CD14-positive monocyte (primary cell): ENCODE measurements at regions not wholly inside any gene's neighbourhood (a gene's known extent, or its start where the extent isn't known, plus 50 kb on each side); places are given as distances from the start of the nearest gene placed in this dataset.

Source experiments
- DNase-seq, 3 donors: peaks; one replicate each; pipeline ENCODE4 v3.0.0-alpha.2; 2011 to 2022
- H2AFZ ChIP-seq: 2 replicates; pipeline ENCODE4 v1.6.0; 2012; ENCODE audit warnings: mild to moderate bottlenecking, low read depth, low read length, inconsistent platforms; ENCODE audit not compliant: insufficient read depth, poor library complexity, severe bottlenecking
- H3K27ac ChIP-seq, 2 donors: 1 replicate in 1 of 2; 2 replicates in 1 of 2; pipeline ENCODE4 v1.5.1; 2012 to 2013; ENCODE audit warnings: low read length in 2 of 2, control low read depth in 1 of 2, inconsistent platforms in 1 of 2, low read depth in 1 of 2, mild to moderate bottlenecking in 1 of 2
- H3K27me3 ChIP-seq, 2 donors: one replicate each; pipeline versions ENCODE4 v1.6.0 to v1.6.1; 2011 to 2013; ENCODE audit warnings: low read length in 2 of 2; ENCODE audit not compliant: control insufficient read depth in 2 of 2, insufficient read depth in 2 of 2
- H3K36me3 ChIP-seq, 2 donors: replicated peaks in 1 of 2; 1 replicate in 1 of 2; 2 replicates in 1 of 2; pipeline versions ENCODE4 v1.5.1 to v1.6.1; 2012 to 2013; ENCODE audit warnings: low read length in 2 of 2, control low read depth in 1 of 2, inconsistent platforms in 1 of 2, mild to moderate bottlenecking in 1 of 2; ENCODE audit not compliant: insufficient read depth in 2 of 2, control insufficient read depth in 1 of 2
- H3K4me1 ChIP-seq, 2 donors: 1 replicate in 1 of 2; 2 replicates in 1 of 2; pipeline versions ENCODE4 v1.5.1 to v1.6.1; 2012 to 2013; ENCODE audit warnings: low read length in 2 of 2, control low read depth in 1 of 2, inconsistent platforms in 1 of 2, mild to moderate bottlenecking in 1 of 2, moderate library complexity in 1 of 2; ENCODE audit not compliant: insufficient read depth in 2 of 2, control insufficient read depth in 1 of 2
- H3K4me2 ChIP-seq: replicated peaks from 2 replicates; pipeline ENCODE3; 2012; ENCODE audit warnings: low read length, moderate library complexity, mild to moderate bottlenecking; ENCODE audit not compliant: poor library complexity, severe bottlenecking; ENCODE audit errors: extremely low read depth
- H3K4me3 ChIP-seq, 3 experiments: fragments of 200-600 bp in 1 of 3; sonication (generic) in 1 of 3; replicated peaks in 1 of 3; 1 replicate in 2 of 3; 2 replicates in 1 of 3; pipeline ENCODE4 v1.5.1; 2011 to 2013; ENCODE audit warnings: low read length in 3 of 3, mild to moderate bottlenecking in 3 of 3, control low read depth in 2 of 3, low read depth in 2 of 3, inconsistent platforms in 1 of 3, moderate library complexity in 1 of 3
- H3K79me2 ChIP-seq: 2 replicates; pipeline ENCODE4 v1.6.0; 2012; ENCODE audit warnings: mild to moderate bottlenecking, control low read depth, inconsistent platforms, low read length, moderate library complexity; ENCODE audit not compliant: insufficient read depth
- H3K9ac ChIP-seq: 2 replicates; pipeline ENCODE4 v1.6.0; 2017; ENCODE audit warnings: low read length, mild to moderate bottlenecking; ENCODE audit not compliant: insufficient read depth, poor library complexity, severe bottlenecking
- H3K9me3 ChIP-seq, 2 donors: replicated peaks in 1 of 2; 1 replicate in 1 of 2; 2 replicates in 1 of 2; pipeline versions ENCODE4 v1.5.1 to v1.6.1; 2012 to 2013; ENCODE audit warnings: low read length in 2 of 2, control low read depth in 1 of 2; ENCODE audit not compliant: control insufficient read depth in 1 of 2, insufficient read depth in 1 of 2
- H4K20me1 ChIP-seq: 2 replicates; pipeline ENCODE4 v1.6.0; 2012; ENCODE audit warnings: mild to moderate bottlenecking, low read length, control low read depth, moderate library complexity; ENCODE audit not compliant: insufficient read depth
- H3K27ac Mint-ChIP-seq, 7 donors: one replicate each; pipeline ENCODE4 v1.8.0; 2020; ENCODE audit warnings: mild to moderate bottlenecking in 7 of 7, mixed read lengths in 7 of 7, moderate library complexity in 6 of 7, inconsistent platforms in 2 of 7
- H3K27me3 Mint-ChIP-seq, 3 donors: one replicate each; pipeline ENCODE4 v1.8.0; 2021 to 2022; ENCODE audit warnings: low read depth in 3 of 3, mild to moderate bottlenecking in 3 of 3, mixed read lengths in 3 of 3, moderate library complexity in 3 of 3, inconsistent platforms in 1 of 3
- H3K36me3 Mint-ChIP-seq, 2 donors: one replicate each; pipeline ENCODE4 v1.8.0; 2020; ENCODE audit warnings: mixed read lengths in 2 of 2, inconsistent platforms in 1 of 2, mild to moderate bottlenecking in 1 of 2
- H3K4me1 Mint-ChIP-seq: one replicate; pipeline ENCODE4 v1.8.0; 2020; ENCODE audit warnings: mild to moderate bottlenecking, mixed read lengths
- H3K4me3 Mint-ChIP-seq, 2 donors: one replicate each; pipeline ENCODE4 v1.8.0; 2020; ENCODE audit warnings: mild to moderate bottlenecking in 2 of 2, mixed read lengths in 2 of 2, moderate library complexity in 1 of 2
- H3K9me3 Mint-ChIP-seq, 7 donors: one replicate each; pipeline ENCODE4 v1.8.0; 2020 to 2022; ENCODE audit warnings: mixed read lengths in 7 of 7, mild to moderate bottlenecking in 6 of 7, moderate library complexity in 6 of 7, inconsistent platforms in 2 of 7
- CTCF ChIP-seq: fragments of 200-600 bp; IDR thresholded peaks from one replicate; pipeline ENCODE4 v1.8.0; 2022; ENCODE audit warnings: antibody characterized with exemption, mild to moderate bottlenecking
- WGBS: methylation state at CpG from one replicate; pipeline ENCODE4 v1.1.5; 2013; ENCODE audit warnings: missing lambda C conversion rate; ENCODE audit not compliant: insufficient coverage; 5-methylcytosine and 5-hydroxymethylcytosine counted together
- intact Hi-C, 2 donors: fragments of 100-400 bp; cut with micrococcal nuclease; formaldehyde crosslinking; loops; one replicate each; pipeline versions ENCODE4 v1.15.0 to v1.15.1; 2023

GRCh38 chr16:26491962-26492361 is 574.8 kb upstream of the C16orf82 start:
- H3K4me2 ChIP-seq: no peak overlapping the region
- no peaks in the 10 kb centered on the region for H3K9me3 ChIP-seq
- no peak overlapping the region for H3K4me3 Mint-ChIP-seq
- no peaks in the 10 kb centered on the region for H3K27me3 ChIP-seq
- H3K36me3 Mint-ChIP-seq: no peaks in the 10 kb centered on the region
- intact Hi-C loops: no loop called here
- no peak for DNase-seq
- H3K4me1 ChIP-seq: no peaks in the 10 kb centered on the region
- H2AFZ ChIP-seq: no peak overlapping the region
- WGBS: 64% methylated on average over 3 of the region's 6 CpGs
- H3K79me2 ChIP-seq: no peaks in the 10 kb centered on the region
- H4K20me1 ChIP-seq: no peaks in the 10 kb centered on the region
- no peak overlapping the region for H3K27ac Mint-ChIP-seq
- H3K27me3 Mint-ChIP-seq: peaks cover 0 to 2% (median 0%) of the 10 kb centered on the region in 3 donors
- no peak overlapping the region for H3K4me3 ChIP-seq
- no peak for TF ChIP-seq CTCF
- H3K36me3 ChIP-seq: no peaks in the 10 kb centered on the region
- peaks cover 0 to 3% (median 0%) of the 10 kb centered on the region in 7 donors for H3K9me3 Mint-ChIP-seq
- no peaks in the 10 kb centered on the region for H3K4me1 Mint-ChIP-seq
- H3K27ac ChIP-seq: no peak overlapping the region
- no peak overlapping the region for H3K9ac ChIP-seq

GRCh38 chr16:26493751-26494150 is 573.0 kb upstream of the C16orf82 start:
- no peaks in the 10 kb centered on the region for H3K27me3 ChIP-seq
- H4K20me1 ChIP-seq: no peaks in the 10 kb centered on the region
- Mint-ChIP-seq H3K36me3 (no peaks in the 10 kb centered on the region), H3K9me3 (no peaks in the 10 kb centered on the region), H3K27me3 (peaks cover 0 to 2% (median 0%) of the 10 kb centered on the region in 3 donors), H3K4me3 (no peak overlapping the region), H3K27ac (no peak overlapping the region), H3K4me1 (no peaks in the 10 kb centered on the region)
- no peaks in the 10 kb centered on the region for H3K79me2 ChIP-seq
- no peak overlapping the region for H3K27ac ChIP-seq
- WGBS: no CpG with 5 or more reads among the region's 1 CpG
- H2AFZ ChIP-seq: no peak overlapping the region
- no peaks in the 10 kb centered on the region for H3K36me3 ChIP-seq
- H3K4me1 ChIP-seq: no peaks in the 10 kb centered on the region
- H3K9me3 ChIP-seq: no peaks in the 10 kb centered on the region
- intact Hi-C loops: no loop called here
- no peak for TF ChIP-seq CTCF
- no peak overlapping the region for H3K9ac ChIP-seq
- no peak for DNase-seq
- no peak overlapping the region for H3K4me3 ChIP-seq
- no peak overlapping the region for H3K4me2 ChIP-seq
